ENCODE measurements at regions not wholly inside any gene's neighbourhood (a gene's known extent, or its start where the extent isn't known, plus 50 kb on each side); places are given as distances from the start of the nearest gene placed in this dataset.

GRCh38 chr11:86193297-86194095 is 51.1 kb upstream of the EED start:
- POLR2A ChIA-PET, result interaction anchor here (0.5 to 1.6 kb wide), 3 partner anchors 8 to 125 kb away, joined by 4 to 8 read pairs (median 5); partner anchors contain the start of gene PICALM

GRCh38 chr11:86192519-86193257 is 51.9 kb upstream of the EED start:
- ChIA-PET POLR2A (interaction anchor here (1.1 to 1.6 kb wide), 2 partner anchors 9 to 125 kb away, joined by 4 to 8 read pairs; partner anchors contain the start of gene PICALM), CTCF (interaction anchor here (0.6 to 1.8 kb wide), 14 partner anchors 8 to 201 kb away, joined by 3 to 6 read pairs (median 3); no protein-coding TSS in a partner anchor)

More at GRCh38 chr11:86193297-86194095, 51.1 kb upstream of the EED start:
- CTCF ChIA-PET, result interaction anchor here (0.6 to 1.8 kb wide), 22 partner anchors 8 to 202 kb away, joined by 3 to 6 read pairs (median 3); partner anchors contain the start of gene PICALM

GRCh38 chr11:86191874-86192273 is 52.7 kb upstream of the EED start:
- POLR2A ChIA-PET, result no interaction called here
- CTCF ChIA-PET, result no interaction called here

GRCh38 chr11:86187027-86187426 is 57.5 kb upstream of the EED start:
- POLR2A ChIA-PET, result no interaction called here
- CTCF ChIA-PET, result no interaction called here

- ChIA-PET POLR2A (no interaction called here), CTCF (no interaction called here)
Observed at GRCh38 chr11:86186386-86186785, 58.2 kb upstream of the EED start.

- POLR2A ChIA-PET, result no interaction called here
- CTCF ChIA-PET, result no interaction called here
Observed at GRCh38 chr11:86185381-86185750, 59.2 kb upstream of the EED start.

GRCh38 chr11:86184728-86185380 is 59.7 kb upstream of the EED start:
- ChIA-PET CTCF (interaction anchor here (0.6 to 1.1 kb wide), 2 partner anchors 9 to 99 kb away, joined by 3 read pairs; no protein-coding TSS in a partner anchor), POLR2A (no interaction called here)

GRCh38 chr11:86183694-86184093 is 60.9 kb upstream of the EED start:
- POLR2A ChIA-PET, result interaction anchor here (1.0 kb wide), 1 partner anchor 115 kb away, joined by 3 read pairs; no protein-coding TSS in a partner anchor
- CTCF ChIA-PET, result interaction anchor here (1.0 to 1.3 kb wide), 3 partner anchors 10 to 142 kb away, joined by 3 read pairs; no protein-coding TSS in a partner anchor

GRCh38 chr11:86182976-86183584 is 61.5 kb upstream of the EED start:
- CTCF ChIA-PET, result interaction anchor here (1.0 to 1.3 kb wide), 2 partner anchors 115 to 141 kb away, joined by 3 read pairs; no protein-coding TSS in a partner anchor
- POLR2A ChIA-PET, result interaction anchor here (1.0 kb wide), 1 partner anchor 115 kb away, joined by 3 read pairs; no protein-coding TSS in a partner anchor

- CTCF ChIA-PET, result no interaction called here
- POLR2A ChIA-PET, result no interaction called here
Observed at GRCh38 chr11:86181379-86181778, 63.2 kb upstream of the EED start.

GRCh38 chr11:86180851-86181250 is 63.7 kb upstream of the EED start:
- POLR2A ChIA-PET, result no interaction called here
- CTCF ChIA-PET, result interaction anchor here (0.8 kb wide), 1 partner anchor 13 kb away, joined by 3 read pairs; no protein-coding TSS in a partner anchor

GRCh38 chr11:86180423-86180822 is 64.1 kb upstream of the EED start:
- ChIA-PET POLR2A (no interaction called here), CTCF (interaction anchor here (0.8 kb wide), 1 partner anchor 13 kb away, joined by 3 read pairs; no protein-coding TSS in a partner anchor)

- ChIA-PET CTCF (no interaction called here), POLR2A (no interaction called here)
Observed at GRCh38 chr11:86179646-86180064, 64.9 kb upstream of the EED start.

GRCh38 chr11:86177302-86177701 is 67.3 kb upstream of the EED start:
- POLR2A ChIA-PET, result no interaction called here

GRCh38 chr11:86176165-86176884 is 68.2 kb upstream of the EED start:
- POLR2A ChIA-PET, result interaction anchor here (1.4 kb wide), 1 partner anchor 107 kb away, joined by 4 read pairs; the partner anchor contains the start of gene PICALM
- CTCF ChIA-PET, result interaction anchor here (0.6 to 1.3 kb wide), 3 partner anchors 17 to 128 kb away, joined by 3 read pairs; no protein-coding TSS in a partner anchor

More at GRCh38 chr11:86177302-86177701, 67.3 kb upstream of the EED start:
- CTCF ChIA-PET, result interaction anchor here (0.6 to 1.3 kb wide), 4 partner anchors 16 to 129 kb away, joined by 3 to 5 read pairs (median 3); no protein-coding TSS in a partner anchor

GRCh38 chr11:86175626-86176025 is 68.9 kb upstream of the EED start:
- CTCF ChIA-PET, result no interaction called here
- POLR2A ChIA-PET, result interaction anchor here (1.4 kb wide), 1 partner anchor 107 kb away, joined by 4 read pairs; the partner anchor contains the start of gene PICALM

GRCh38 chr11:86175191-86175590 is 69.4 kb upstream of the EED start:
- ChIA-PET POLR2A (no interaction called here), CTCF (no interaction called here)

Measured in activated CD8-positive, alpha-beta memory T cell treated with anti-CD3 and anti-CD28 coated beads for 36 hours (primary cell).